HS-5 (cell line): ENCODE measurements at regions not wholly inside any gene's neighbourhood (a gene's known extent, or its start where the extent isn't known, plus 50 kb on each side); places are given as distances from the start of the nearest gene placed in this dataset.

Source experiments
- DNase-seq: peaks from one replicate; pipeline ENCODE4 v3.0.0-alpha.2; 2012; ENCODE audit warnings: low read depth

GRCh38 chr15:47213883-47214282, 503.4 kb upstream of the SEMA6D start:
- DNase-seq, result no peak

- DNase-seq, result no peak
Measured at GRCh38 chr15:47218295-47218694, 499.0 kb upstream of the SEMA6D start.

- DNase-seq, result no peak
Measured at GRCh38 chr15:47244361-47244760, 472.9 kb upstream of the SEMA6D start.

GRCh38 chr15:47246317-47246716, 471.0 kb upstream of the SEMA6D start:
- no peak for DNase-seq

GRCh38 chr15:47258521-47258920, 458.8 kb upstream of the SEMA6D start:
- no peak for DNase-seq

DNA sequence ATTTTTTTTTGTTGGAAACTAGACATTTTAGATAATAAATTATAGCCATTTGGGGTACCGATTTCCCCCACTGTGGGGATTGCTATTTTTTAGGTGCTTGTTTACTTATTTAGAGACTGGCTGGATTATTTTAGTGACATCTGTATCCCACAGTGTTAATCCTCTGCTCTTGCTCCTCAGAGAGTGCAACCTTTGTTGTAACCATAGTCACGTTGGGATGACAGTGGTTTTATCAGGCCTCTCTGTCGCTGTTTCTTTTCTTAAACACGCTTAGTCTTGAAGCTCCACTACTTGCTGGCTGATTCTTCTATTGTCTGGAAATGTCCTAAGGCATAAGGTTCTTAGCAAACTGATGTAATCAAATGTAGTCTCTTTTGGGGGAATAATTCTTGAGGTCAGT, 451.6 kb upstream of the SEMA6D start:
- DNase-seq, result no peak

GRCh38 chr15:47266566-47266965, 450.7 kb upstream of the SEMA6D start:
- DNase-seq, result no peak

DNA sequence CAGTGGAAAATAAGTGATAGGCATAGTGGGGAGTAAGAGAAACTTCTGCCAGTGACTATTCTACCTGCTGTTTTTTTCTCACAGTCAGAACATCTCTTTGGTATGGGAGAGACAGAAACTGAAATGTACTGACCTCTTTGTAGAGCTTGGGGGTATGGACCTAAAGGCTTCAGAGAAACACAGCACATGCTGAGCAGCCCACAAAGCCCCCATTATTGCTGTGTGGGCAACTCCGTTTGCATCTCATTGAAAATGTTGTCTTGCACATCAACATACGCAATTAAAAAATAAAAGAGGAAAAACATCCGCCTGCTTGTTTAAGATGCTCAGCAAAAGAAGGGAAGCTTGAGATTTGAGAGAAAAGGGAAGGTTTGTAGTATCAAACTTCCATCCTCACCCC, 443.4 kb upstream of the SEMA6D start:
- no peak for DNase-seq

- DNase-seq, result no peak
Measured at GRCh38 chr15:47283246-47283645, 434.1 kb upstream of the SEMA6D start.

DNA sequence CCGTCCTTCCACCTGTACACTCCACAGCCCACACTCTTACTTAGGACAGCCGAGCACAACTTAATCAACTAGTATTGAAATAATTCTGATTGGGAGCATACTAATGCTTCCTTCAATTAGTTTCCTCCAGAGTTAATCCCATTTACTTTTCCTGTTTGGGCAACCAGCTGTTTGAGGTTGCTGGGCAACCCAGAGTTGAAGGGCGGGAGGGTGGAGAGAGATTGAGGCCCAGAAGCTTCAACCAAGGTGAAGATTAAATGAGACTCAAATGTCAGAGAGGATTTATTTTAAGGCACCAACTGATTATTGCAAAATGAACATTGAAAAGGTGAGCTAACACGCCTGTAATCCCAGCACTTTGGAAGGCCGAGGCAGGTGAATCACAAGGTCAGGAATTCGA, 428.5 kb upstream of the SEMA6D start:
- DNase-seq, result no peak

- DNase-seq, result no peak
Measured at GRCh38 chr15:47289656-47290055, 427.6 kb upstream of the SEMA6D start.

DNA sequence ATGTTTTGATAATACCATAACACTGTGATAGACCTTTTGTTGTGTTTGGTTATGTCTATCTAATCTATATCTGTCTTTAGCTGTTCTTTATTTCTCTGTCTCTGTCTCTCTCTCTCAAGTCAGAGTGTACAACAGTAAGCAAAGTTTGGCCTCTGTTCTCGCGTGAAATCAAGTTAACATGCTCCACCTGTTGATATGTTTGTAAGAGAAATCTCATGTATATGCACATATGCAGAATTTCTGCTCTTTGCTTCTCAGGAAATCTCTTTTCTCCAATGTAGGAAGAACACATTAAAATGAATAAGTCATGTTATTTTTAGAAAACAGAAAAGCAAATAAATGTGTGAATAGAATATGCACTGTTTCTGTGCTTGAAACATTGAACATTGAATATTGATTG, 425.5 kb upstream of the SEMA6D start:
- no peak for DNase-seq

DNA sequence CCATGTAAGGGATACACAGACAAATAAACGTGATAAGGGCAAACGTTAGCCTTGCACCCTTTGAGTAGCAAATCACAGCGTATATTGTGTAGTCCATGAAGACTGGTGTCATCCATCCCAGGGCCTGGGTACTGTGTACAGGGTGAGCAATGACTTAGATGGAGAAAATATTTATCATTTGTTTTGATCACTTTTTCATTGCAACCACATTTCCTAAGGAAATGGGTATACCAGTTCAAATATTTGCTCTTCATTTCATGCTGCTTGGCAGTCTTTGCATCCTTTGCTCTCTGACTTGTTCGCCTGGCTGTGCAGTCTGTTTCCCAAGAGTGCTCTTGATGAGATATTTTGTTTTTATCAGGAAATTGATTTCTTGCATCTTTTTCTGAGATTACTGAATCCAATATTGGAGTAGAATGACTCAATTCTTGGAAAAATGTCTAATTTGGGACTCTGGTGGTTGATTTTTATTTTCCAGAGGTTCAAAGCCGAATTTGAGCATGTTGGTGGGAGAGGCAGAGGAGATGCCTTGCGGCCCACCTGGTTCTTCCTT, 424.6 kb upstream of the SEMA6D start:
- DNase-seq, result no peak

DNA sequence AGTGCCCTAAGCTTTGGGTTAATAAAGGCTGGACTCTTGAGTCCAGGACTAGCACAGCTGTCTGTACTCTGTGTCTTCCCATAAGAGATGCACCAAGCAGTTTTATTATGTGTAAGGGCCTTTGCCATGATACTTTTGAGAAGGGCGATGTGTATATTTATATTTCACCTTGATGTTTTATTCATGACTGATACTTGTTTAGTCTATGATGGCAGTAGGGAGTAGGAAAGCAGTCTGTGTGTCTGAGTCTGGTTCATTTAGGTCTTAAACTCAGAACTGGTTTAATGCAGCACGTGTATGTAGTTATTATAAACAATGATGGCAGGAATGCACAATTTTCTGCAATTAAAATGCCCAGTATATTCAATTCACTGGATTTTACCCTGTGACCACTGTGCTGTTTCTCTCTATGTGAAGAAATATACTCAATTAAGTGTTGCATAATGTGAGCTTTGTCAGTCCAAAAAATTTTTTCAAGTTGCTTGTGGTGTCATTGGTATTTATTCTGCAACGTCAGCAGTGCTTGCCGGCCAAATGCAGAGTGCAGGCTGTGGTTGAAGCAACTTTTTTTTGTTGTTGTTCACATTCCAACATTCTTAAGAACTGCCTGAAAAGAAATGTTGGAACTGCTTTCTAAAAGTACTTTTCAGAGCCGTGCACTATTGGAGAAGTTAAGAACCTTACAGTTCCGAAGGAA, 423.7 kb upstream of the SEMA6D start:
- DNase-seq, result no peak

DNA sequence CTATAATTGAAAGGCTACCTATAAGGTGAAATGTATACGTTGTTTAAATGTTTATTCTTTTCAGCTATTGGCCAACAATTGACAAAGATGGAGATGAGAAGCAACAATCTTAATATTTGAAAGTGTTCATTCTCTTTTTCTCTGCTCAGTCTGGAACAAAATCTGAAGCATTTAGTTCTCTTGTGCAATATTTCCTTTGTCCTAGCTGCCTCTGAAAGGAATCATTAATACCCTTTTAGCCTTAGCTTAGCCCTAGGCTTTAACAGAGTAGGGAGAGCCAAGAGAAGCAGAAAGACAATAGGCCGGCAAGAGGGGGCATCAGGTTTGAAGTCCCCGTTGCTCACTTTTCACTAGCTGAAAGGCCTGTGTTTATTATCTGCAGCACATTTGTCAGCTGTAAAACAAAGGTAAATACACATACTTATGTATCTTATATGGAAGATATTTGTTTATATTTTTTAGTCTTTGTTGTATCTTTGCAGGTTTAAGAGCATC, 422.5 kb upstream of the SEMA6D start:
- no peak for DNase-seq

DNA sequence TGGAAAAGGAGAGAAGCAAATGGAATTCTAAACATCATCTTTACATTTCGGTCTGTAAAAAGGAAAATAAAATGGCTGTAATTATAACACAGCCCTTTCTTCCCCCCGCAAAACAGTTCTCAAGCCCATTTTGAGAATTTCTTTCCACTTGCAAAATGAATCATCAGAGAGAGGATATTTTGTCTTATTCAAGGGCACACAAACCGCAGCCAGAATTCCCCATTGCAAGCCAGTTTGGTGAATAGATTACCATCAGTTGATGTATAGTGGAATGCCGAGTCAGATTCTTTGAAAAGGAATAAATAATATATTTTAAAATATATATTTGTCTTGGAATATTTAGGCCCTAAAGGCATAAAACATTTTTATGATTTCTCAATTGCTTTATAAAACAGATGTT, 420.4 kb upstream of the SEMA6D start:
- DNase-seq, result no peak

GRCh38 chr15:47299846-47300434, 417.4 kb upstream of the SEMA6D start:
- no peak for DNase-seq

GRCh38 chr15:47300596-47300995, 416.7 kb upstream of the SEMA6D start:
- DNase-seq, result no peak

DNA sequence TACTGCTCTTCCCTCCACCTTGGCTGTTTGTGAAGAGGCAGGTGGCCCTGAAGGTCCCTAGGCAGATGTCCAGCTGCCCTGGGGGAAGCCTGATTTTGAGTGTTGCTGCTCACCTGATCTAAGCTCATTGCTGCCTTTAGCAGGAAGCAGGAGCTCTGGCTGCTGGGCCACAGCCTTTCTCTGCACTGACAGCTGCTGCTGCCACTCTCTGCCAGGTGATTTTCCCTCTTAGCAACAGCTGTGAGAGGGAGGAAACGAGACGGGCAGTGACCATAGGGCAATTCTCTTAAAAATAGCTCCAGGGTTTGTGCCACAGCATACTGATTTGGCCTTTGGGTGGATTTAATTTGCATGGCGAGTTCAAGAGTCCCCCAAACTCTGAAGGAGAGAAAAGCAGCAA, 415.8 kb upstream of the SEMA6D start:
- DNase-seq, result no peak

DNA sequence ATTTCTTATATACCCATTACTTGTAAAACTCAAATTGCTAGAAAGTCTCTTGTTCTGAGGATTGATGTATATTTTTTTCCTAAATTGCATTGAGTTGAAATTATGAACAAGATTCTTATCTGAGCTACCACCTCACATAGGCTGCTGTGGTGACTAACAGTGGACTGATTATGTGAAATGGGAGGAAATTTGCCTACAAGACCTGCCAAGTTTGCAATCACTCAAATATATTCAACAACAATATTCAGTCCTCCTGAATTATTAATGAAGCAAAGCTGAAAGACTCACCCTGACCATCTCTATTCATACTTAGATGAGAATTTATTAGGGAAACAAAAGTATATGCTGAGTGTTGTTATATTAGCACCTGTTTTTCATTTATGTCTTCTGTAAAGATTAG, 412.6 kb upstream of the SEMA6D start:
- DNase-seq, result no peak

- no peak for DNase-seq
Measured at GRCh38 chr15:47312161-47312560, 405.1 kb upstream of the SEMA6D start.

- DNase-seq, result no peak
Measured at GRCh38 chr15:47326410-47327333, 390.6 kb upstream of the SEMA6D start.
